ENCODE measurements at regions not wholly inside any gene's neighbourhood (a gene's known extent, or its start where the extent isn't known, plus 50 kb on each side); places are given as distances from the start of the nearest gene placed in this dataset.

GRCh38 chr13:83333614-83334388 is 548.5 kb downstream of the SLITRK1 start:
- H3K27ac ChIP-seq (ENCODE audit: extremely low read depth, low read depth, low read length), result no peak overlapping the region
- ChIA-PET POLR2A (no interaction called here), CTCF (no interaction called here)
- H3K9me3 ChIP-seq (ENCODE audit: control insufficient read depth, insufficient read depth, low read depth, low read length), result no peaks in the 10 kb centered on the region
- no peaks in the 10 kb centered on the region for H3K4me1 ChIP-seq (ENCODE audit: control insufficient read depth, insufficient read depth, low read length)
- no peaks in the 10 kb centered on the region for H3K36me3 ChIP-seq (ENCODE audit: control insufficient read depth in 2 of 2, insufficient read depth in 1 of 2, low read length in 2 of 2)
- no peak overlapping the region for H3K4me3 ChIP-seq (ENCODE audit: low read depth, low read length)
- TF ChIP-seq ZNF530 (tag by site-specific recombination; IDR thresholded peaks at IDR 0.05; ENCODE audit: low read depth), result no peak
- no peak for TF ChIP-seq ZFP41 (tag by site-specific recombination; IDR thresholded peaks at IDR 0.05; ENCODE audit: borderline replicate concordance)
- no peak for TF ChIP-seq ZNF544 (tag by site-specific recombination; IDR thresholded peaks at IDR 0.05)
- TF ChIP-seq YY1 (tag by site-specific recombination; IDR thresholded peaks at IDR 0.05), result no peak
- TF ChIP-seq ZNF248 (tag by site-specific recombination; IDR thresholded peaks at IDR 0.05), result no peak
- TF ChIP-seq ZNF76 (tag by site-specific recombination; IDR thresholded peaks at IDR 0.05; ENCODE audit: borderline replicate concordance, low read depth), result no peak
- no peak for TF ChIP-seq ZNF10 (tag by site-specific recombination; IDR thresholded peaks at IDR 0.05)
- no peak for TF ChIP-seq ZIC2 (tag by site-specific recombination; IDR thresholded peaks at IDR 0.05)

DNA sequence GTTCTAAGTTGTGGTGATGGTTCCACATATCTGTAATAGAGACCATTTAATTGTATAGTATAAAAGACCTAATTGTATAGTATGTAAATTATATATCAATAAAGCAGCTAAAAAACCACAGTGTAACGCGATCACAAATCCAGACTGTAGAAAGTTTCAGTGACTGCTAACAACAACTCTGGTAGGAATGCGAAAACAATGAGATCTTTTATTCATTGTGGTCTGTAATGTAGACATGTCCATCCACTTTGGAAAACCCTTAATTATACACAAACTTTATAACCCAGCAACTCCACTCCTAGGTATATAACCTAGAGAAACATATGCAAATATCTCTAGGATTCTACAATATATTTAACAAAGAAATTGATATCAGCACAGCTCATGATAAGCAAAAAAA is 549.5 kb downstream of the SLITRK1 start:
- no peaks in the 10 kb centered on the region for H3K4me1 ChIP-seq (ENCODE audit: control insufficient read depth, insufficient read depth, low read length)
- no peak overlapping the region for H3K27ac ChIP-seq (ENCODE audit: extremely low read depth, low read depth, low read length)
- H3K9me3 ChIP-seq (ENCODE audit: control insufficient read depth, insufficient read depth, low read depth, low read length), result no peaks in the 10 kb centered on the region
- no peak overlapping the region for H3K4me3 ChIP-seq (ENCODE audit: low read depth, low read length)
- ChIA-PET POLR2A (no interaction called here), CTCF (no interaction called here)
- no peaks in the 10 kb centered on the region for H3K36me3 ChIP-seq (ENCODE audit: control insufficient read depth in 2 of 2, insufficient read depth in 1 of 2, low read length in 2 of 2)
- TF ChIP-seq HOXC10 (CRISPR knock-in tag; IDR thresholded peaks at IDR 0.05), result no peak
- TF ChIP-seq WT1 (tag by site-specific recombination; IDR thresholded peaks at IDR 0.05), result no peak
- no peak for TF ChIP-seq ZNF24 (tag by site-specific recombination; IDR thresholded peaks at IDR 0.05)
- no peak for TF ChIP-seq HOXA7 (CRISPR knock-in tag; IDR thresholded peaks at IDR 0.05; ENCODE audit: borderline replicate concordance)
- no peak for TF ChIP-seq ZSCAN5A (tag by site-specific recombination; IDR thresholded peaks at IDR 0.05)
- TF ChIP-seq GLI2 (tag by site-specific recombination; IDR thresholded peaks at IDR 0.05; ENCODE audit: borderline replicate concordance, low read depth), result no peak
- no peak for TF ChIP-seq ZNF660 (tag by site-specific recombination; IDR thresholded peaks at IDR 0.05)
- TF ChIP-seq ZNF324 (tag by site-specific recombination; IDR thresholded peaks at IDR 0.05), result no peak
- TF ChIP-seq, protein P1, sequence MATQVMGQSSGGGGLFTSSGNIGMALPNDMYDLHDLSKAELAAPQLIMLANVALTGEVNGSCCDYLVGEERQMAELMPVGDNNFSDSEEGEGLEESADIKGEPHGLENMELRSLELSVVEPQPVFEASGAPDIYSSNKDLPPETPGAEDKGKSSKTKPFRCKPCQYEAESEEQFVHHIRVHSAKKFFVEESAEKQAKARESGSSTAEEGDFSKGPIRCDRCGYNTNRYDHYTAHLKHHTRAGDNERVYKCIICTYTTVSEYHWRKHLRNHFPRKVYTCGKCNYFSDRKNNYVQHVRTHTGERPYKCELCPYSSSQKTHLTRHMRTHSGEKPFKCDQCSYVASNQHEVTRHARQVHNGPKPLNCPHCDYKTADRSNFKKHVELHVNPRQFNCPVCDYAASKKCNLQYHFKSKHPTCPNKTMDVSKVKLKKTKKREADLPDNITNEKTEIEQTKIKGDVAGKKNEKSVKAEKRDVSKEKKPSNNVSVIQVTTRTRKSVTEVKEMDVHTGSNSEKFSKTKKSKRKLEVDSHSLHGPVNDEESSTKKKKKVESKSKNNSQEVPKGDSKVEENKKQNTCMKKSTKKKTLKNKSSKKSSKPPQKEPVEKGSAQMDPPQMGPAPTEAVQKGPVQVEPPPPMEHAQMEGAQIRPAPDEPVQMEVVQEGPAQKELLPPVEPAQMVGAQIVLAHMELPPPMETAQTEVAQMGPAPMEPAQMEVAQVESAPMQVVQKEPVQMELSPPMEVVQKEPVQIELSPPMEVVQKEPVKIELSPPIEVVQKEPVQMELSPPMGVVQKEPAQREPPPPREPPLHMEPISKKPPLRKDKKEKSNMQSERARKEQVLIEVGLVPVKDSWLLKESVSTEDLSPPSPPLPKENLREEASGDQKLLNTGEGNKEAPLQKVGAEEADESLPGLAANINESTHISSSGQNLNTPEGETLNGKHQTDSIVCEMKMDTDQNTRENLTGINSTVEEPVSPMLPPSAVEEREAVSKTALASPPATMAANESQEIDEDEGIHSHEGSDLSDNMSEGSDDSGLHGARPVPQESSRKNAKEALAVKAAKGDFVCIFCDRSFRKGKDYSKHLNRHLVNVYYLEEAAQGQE (tag by site-specific recombination; IDR thresholded peaks at IDR 0.05), result no peak
- TF ChIP-seq ZBTB21 (tag by site-specific recombination; IDR thresholded peaks at IDR 0.05), result no peak
- no peak for TF ChIP-seq ZNF785 (tag by site-specific recombination; IDR thresholded peaks at IDR 0.05)
- TF ChIP-seq ZNF792 (tag by site-specific recombination; IDR thresholded peaks at IDR 0.05), result no peak
- no peak for TF ChIP-seq ZNF140 (tag by site-specific recombination; IDR thresholded peaks at IDR 0.05)
